HG02798 (cell line): ENCODE measurements at regions not wholly inside any gene's neighbourhood (a gene's known extent, or its start where the extent isn't known, plus 50 kb on each side); places are given as distances from the start of the nearest gene placed in this dataset.
"Not testable (repeated sequence)": the region's sequence is repeated elsewhere in the genome, so short reads cannot be mapped to it uniquely, and the experiment has no call there.

Experiments used
- ATAC-seq: cut with Tn5 transposase; IDR thresholded peaks from one replicate; pipeline ENCODE4 v1.9.1; 2021; ENCODE audit warnings: mild to moderate bottlenecking; ENCODE audit not compliant: unreplicated experiment, poor library complexity

DNA sequence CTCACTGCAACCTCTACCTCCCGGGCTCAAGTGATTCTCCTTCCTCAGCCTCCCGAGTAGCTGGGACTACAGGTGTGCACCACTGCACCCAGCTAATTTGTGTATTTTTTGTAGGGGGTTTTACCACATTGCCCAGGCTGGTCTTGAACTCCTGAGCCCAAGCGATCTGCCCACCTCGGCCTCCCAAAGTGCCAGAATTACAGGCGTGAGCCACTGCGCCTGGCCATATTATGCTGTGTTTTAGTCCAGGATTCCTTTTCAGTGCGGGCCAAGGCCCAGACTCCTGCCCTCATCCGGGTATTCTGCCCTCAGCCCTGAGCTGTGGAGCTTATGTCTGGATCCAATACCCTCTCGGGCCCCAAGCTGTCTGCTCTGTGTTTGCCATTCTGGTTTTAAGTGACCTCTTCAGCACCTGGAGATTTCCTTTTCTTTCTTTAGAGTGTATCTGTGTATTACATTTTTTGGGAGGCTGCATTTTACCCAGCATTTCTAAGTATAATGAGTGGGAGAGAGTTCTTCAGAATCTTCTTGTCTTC, 114.9 kb downstream of the BUB3 start:
- ATAC-seq, result no peak

DNA sequence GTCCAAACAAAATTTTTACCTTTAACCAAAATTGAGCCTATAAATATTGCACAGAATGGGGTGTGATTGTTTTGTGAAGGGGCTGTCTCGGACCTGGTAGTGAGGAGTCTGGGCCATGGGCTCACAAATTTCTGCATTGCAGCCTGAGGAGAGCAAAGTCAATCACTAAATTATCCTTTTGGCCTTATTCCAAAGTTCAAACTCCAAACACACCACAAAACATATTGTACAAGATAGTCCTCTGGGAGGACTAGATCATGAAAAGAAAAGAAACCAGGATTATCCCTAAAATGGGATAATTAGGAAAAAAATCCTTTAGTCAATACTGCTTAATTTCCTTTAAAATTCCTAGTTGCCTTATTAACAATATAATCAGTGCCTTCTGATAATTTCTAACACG, 115.5 kb downstream of the BUB3 start:
- no peak for ATAC-seq

- ATAC-seq, result no peak
Measured at GRCh38 chr10:123270221-123270620, 116.0 kb downstream of the BUB3 start.

- no peak for ATAC-seq
Measured at GRCh38 chr10:123270806-123271205, 116.6 kb downstream of the BUB3 start.

DNA sequence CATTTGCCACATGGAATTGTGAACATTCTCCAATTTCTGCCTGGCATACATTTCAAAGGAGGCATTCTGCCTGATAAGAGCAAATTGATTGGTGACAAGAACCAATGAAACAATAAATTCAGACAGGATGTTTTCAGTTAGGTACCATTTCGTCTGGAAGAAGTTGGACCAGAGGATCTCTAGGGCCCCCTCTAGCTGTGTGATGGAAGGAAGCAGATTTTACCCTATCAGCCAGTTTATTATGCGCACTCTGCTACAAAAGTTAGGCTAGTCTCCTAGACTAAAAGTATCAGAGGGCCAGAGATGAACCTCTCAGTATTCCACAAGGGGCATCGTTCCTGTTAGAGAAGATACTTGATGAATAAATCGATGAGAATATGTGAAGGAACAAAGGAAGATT, 118.0 kb downstream of the BUB3 start:
- no peak for ATAC-seq

DNA sequence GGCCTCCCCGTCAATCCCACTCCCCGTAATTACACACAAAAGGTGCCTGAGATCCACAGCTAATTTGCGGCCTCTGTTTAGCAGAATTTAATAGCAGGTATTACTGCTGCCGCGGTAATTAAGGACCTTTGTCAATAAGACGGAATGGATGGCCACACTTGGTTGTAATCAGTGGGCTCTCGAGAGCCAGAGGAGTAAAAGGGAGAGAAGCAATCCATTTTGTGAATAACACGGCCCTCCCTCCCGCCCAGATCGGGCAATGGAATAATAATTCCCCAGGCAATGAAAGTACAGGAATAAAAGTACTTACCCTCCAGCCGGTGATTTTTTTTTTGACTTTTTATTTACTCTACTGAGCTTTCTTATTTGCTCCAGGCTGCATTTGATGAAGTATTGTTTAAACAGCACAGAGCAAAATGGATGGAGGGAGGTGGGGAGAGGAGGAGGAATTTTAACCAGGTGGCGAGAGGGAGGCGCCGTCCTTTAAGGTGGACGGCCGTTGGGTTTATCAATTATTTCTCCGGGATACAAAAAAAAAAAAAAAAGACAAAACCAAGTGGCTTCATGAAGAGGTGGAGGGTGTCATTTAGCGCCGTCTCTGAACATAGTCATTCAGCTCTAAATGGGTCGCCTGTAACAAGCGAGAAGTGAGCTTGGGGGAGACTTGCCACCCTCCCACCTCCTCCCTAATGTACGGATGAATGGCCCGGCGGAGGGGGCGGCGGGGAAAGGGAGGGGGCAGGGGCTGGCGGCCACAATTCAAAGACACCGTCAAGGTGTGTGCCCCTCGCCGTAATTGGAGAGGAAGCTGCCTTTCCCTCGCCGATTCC, 120.3 kb downstream of the BUB3 start:
- ATAC-seq, result no peak

GRCh38 chr10:123275136-123275564, 120.9 kb downstream of the BUB3 start:
- ATAC-seq, result no peak

DNA sequence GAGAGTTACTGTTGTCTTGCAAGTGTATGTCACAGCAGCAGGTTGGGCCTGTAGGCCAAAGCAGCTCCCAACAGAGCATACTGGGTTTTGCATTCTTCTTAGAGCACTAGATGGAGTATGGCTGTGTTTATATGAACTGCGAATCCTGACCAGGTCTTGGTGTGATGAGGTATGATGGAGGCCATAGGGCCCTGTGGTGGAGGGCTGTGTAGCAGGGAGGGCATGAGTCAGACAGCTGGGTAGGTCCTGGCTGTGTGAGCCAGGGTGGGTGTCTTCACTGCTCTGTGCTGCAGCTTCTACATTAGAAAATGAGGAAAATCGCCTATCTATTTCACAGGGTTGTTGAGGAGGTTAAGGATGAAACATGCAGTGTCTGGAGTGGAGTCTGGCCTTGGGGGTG, 124.2 kb downstream of the BUB3 start:
- no peak for ATAC-seq

DNA sequence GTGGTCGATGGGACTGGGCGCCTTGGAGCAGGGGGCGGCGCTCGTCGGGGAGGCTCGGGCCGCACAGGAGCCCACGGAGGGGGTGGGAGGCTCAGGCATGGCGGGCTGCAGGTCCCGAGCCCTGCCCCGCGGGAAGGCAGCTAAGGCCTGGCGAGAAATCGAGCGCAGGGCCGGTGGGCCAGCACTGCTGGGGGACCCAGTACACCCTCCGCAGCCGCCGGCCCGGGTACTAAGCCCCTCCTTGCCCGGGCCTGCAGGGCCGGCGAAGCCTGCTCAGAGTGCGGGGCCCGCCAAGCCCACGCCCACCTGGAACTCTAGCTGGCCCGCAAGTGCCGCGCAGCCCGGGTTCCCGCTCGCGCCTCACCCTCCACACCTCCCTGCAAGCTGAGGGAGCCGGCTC, 129.2 kb downstream of the BUB3 start:
- ATAC-seq, result not testable (repeated sequence)

- ATAC-seq, result no peak
Measured at GRCh38 chr10:123284022-123284421, 129.8 kb downstream of the BUB3 start.

DNA sequence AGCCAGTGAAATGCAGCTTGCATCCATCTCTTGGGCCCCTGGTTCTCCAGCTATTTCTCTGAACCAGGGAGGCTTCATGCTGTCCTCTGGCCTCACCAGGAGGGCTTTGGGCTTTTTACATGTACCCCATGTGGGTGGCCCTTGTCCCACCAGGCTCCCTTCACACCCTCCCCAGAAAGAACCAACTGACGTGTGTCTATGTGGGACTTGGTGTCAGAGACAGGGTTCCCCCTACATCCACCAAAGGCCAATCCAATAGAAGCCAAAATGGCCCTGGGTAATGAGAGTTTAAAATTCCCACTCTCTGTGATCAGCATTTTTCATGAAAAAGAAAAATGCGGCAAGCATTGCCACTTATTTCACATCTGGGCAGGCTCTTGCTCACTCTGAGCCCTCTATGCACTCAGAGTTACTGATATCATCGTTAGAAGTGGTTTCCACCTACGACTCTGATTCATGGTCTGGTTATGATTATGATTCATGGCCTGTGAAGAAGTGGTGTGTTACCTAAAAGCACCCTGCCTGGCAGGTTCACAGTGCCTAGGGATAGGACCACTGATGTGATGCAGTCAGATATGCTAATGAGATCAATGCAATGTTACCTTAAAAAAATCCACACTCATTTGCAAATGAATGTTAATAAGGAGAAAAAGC, 133.5 kb downstream of the BUB3 start:
- ATAC-seq, result peak; percentile 45

- no peak for ATAC-seq
Measured at GRCh38 chr10:123289432-123289831, 135.2 kb downstream of the BUB3 start.

DNA sequence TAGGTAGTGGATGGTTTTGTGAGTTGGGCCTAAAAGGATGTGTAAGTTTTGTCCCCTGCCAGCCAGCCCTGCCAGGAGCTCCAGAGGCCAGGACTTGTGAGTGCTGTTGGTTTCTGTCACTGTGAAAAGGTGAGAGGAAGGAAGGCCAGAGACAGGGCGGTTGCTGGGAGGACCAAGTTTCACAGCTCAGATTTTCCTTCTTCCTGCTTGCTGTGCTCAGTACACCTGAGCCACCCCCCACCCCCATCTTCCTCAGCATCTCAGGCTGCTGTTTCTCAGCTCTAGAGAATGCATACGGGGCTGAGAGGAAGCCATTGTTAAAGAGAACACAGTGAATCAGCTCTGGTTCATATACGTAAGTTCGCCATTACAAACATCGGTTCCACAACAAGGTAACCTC, 139.9 kb downstream of the BUB3 start:
- no peak for ATAC-seq

DNA sequence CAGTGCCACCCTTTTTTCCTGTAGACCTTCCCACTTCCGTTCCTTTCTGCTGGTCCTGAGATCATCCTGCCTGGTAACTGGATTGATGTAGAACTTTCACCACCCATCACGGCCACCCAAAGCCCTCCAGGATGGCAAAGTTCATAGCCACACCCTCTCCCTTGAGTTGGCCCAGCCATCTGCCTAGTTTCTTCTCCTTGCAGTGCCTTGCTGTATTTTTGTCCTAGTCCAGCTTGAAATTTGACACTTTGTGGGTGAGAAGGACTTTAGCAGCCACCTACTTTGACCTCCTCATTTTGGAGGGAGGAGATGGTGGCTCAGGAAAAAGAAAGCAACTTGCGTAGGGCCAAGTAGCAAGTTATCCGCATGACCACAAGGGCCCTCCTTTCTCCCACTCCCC, 140.7 kb downstream of the BUB3 start:
- no peak for ATAC-seq

DNA sequence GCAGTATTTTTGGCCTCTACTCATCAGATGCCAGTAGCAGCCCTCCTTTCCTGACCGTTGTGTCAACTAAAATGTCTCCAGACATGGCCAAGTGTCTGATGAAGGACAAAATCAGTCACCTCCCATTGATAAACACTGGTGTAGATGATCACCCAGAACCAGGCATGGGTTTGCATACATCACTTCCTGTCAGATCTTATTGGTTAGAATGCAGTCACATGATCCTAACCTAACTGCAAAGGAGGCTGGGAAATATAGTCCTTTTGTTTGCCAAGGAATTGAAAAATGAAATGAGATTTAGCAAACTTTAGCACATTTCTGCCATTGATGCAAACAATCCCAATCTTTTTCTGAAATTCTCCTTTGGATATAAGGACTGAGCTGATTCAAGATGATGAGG, 141.4 kb downstream of the BUB3 start:
- ATAC-seq, result no peak

DNA sequence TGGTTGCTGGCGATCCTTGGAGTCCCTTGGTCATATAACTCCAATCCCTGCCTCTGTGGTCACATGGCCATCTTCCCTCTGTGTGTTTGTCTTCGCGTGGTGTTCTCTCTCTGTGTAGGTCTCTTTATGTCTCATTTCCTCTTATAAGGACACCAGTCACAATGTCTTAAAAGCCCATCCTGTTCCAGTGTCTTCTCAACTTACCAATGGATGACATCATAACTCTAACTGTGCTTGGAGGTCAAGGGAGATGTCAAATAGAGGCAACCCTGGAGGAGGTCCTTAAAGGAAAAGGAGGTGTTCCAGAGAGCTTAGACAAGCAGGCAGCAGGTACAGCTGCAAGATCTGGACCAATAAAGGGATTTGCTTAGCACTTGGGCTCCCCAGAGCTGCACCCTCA, 143.0 kb downstream of the BUB3 start:
- no peak for ATAC-seq

DNA sequence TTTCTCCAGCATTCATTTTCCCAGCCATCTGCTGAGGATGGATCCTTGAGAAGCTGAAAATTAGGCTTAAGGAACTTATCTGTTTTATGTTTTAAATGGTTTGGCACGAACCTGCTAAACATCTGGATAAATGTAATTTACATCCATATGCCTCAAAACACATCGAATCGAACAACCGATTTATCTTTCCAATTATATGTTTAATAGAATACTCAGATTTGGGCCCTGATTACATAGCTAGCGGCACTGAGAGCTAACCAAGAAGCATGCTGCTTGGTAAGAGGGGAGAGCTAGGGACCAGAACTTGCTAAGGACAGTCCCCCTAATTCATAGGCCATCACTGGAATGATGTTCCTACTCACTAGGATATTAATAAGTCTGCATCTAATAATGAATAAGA, 144.4 kb downstream of the BUB3 start:
- no peak for ATAC-seq

DNA sequence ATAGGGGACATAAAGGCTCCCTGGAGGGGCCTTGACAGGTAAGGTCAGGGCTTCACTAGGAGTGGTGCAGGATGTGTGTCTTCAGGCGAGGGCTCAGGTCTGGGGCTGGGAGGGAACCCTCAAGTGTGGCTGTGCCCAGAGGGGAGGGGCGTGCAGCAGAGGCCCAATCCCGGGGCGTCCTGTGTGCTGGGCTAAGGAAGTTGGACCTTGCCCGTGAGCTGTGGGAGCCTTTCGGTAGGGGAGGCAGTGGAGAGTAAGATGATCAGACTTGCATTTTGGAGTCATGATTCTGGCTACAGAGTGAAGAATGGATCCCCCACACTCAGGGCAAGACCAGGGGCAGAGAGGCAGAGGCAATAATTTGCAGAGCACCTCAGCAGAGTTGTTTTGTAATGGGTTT, 145.4 kb downstream of the BUB3 start:
- ATAC-seq, result no peak

DNA sequence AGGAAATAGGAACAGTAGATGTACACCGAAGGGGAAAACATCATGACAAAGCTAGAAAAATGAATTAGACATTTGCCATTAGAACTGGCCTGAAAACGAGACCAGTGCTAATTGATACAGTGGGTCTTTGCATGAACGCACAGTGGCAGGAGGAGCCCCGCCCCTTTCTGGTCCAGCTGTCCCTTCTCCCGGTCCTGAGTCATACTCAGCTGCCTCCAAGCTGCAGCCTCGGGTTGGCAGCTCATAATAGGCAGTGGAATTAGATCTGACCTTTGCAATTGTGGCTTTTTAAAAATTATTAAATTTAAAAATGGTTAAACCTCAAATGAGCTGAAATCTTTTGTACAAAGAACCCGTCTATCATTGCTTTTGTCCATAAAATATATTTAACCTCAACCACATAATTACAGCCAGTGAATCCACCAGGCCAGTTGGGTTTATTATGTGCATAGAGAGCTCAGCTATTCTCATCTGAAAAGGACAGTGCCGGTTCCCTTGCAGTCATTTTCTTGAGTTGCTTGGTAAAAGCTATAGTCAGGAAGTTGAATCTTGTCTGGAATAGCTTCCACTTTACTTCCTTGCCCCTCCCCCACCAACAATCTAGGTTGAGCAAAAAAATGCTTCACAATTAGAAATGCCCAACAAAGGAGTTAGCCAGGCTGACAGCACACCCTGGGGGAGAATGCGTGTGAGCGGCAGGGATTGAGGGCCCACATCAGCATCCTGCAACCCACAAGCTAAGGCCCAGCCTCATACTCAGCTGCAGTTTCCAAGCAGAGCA, 147.1 kb downstream of the BUB3 start:
- ATAC-seq, result no peak

DNA sequence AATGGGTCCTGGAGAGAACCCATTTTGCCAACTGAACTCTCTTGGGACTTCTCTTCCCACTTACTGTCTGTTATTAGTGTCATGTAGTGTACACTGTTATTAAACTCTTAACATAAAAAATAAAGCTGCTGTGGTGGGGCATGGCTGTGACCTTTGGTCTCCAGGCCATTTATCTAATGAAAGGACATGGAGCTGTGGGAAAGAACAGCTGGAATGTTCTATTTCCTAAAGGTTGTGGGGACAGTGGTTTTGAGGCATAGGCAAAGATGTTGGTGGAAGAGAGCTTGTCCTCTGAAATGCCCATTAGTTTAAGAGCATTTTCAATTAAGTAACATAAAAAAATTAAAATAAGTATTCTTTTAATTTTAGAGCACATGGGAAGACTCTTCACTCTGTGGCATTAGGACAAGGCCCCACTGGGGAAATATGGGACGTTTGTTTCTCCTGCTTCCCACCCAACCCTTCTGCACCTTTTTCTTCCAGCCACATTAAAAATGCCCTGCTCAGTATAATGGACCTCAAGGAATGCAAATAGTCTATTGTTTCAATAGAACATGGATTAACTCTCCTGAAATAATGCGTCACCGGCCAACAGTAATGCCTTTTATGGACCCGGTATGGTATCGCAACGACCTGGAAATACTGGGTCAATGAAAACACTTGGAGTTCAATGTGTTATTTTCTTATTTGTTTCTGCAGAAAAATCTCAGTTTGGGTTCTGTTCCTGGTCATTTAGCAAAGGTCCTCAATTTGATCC, 149.6 kb downstream of the BUB3 start:
- ATAC-seq, result no peak
